HUDEP-2 (cell line): ENCODE measurements at regions not wholly inside any gene's neighbourhood (a gene's known extent, or its start where the extent isn't known, plus 50 kb on each side); places are given as distances from the start of the nearest gene placed in this dataset.

ENCODE experiments used
- DNase-seq, 76 experiments: peaks; one replicate each; lab custom pipeline; 2025; ENCODE audit not compliant: unreplicated experiment in 76 of 76; lab: John Stamatoyannopoulos, UW

DNA sequence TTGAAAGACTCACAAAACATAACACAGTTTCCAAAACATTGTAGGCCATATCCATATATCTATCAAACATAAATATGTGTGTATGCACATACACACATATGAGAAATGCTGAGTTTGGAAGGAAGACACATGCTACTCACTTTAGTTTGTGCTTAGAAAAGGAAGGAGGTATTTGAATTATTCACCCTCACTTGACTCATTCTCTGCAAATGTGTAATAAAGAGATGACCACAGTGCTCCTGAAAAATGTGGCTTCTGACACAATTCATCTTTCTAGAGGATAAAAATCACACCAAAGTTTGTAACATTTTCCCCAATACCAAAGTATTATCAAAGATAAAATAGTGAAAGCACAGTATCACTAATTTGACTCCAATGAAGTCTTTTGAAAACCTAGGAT, 950.1 kb downstream of the FAT4 start:
- no peak for DNase-seq

DNA sequence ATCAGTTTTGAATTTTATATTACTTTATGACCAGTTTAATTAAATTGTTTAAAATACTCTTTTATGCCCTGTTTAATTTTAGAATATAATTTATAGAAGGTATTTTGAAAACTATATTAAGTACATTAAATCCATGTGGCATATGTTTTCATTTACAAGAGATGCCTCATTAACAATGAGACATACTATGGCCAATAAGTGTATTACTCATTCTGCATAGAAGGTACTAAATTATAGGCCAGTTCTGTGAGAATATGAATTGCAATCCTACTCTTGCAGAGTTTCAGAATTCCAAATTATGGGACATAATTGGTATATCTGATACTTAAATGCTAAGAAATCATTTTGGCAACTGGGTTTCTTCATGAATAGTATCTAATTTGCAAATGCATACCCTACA, 951.1 kb downstream of the FAT4 start:
- DNase-seq = no peak

DNA sequence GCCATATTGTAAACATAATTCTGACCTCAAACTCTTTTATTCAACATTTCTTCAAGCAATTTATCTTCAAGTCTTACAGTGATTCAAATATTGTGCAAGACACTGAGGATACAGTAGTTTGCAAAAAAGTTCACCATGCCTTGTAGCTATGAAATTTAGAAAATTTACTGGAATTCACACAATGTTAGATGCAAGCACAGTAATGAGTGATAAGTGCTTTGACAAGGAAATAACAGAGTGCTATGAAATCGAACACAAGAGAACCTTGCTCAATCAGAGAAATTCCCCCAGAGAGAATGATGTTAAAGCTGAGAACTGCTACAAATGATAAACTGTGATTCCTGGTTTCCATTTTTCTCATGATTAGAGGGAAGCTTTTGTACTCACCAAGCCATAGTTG, 952.9 kb downstream of the FAT4 start:
- no peak for DNase-seq

- no peak for DNase-seq
Measured at GRCh38 chr4:126268106-126268505, 953.4 kb downstream of the FAT4 start.

- no peak for DNase-seq
Measured at GRCh38 chr4:126269106-126269505, 954.4 kb downstream of the FAT4 start.

- DNase-seq = no peak
Measured at GRCh38 chr4:126271292-126271691, 956.5 kb downstream of the FAT4 start.

DNA sequence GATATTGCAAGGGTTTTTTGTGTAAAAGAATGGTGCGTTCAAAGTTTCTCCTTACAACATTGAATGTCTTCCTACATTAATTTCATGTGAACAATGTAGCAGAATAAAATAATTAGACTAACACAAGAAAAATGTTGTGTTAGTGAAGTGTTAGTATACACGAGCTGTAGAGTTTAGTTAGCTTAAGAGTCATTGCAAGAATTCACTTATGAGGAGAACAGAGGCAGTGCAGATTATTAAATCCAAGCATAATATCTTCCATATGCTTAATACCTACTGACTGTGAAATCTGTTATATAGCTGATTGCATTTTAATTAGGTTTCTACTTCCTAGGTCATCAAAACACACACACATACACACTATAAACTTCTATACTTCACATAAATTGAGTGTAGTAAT, 959.0 kb downstream of the FAT4 start:
- no peak for DNase-seq

GRCh38 chr4:126291886-126292285, 977.1 kb downstream of the FAT4 start:
- no peak for DNase-seq

DNA sequence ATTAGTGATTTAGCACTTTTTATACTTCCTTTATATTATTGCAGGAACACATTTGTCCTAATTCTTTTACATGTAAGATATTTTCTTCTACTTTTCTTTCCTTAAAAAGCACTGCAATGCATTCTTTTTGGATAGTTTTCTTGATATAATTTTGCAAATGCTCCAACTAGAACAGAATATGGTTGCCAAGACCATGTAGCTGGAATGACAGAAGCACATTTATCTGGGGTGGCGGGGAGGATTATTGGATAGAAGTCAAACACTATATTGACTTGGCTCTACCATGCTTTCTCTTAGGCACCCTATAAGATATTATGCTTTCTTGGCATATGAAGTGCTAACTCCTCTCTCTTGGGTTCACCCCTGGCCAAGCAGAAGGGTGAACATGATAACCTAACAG, 983.5 kb downstream of the FAT4 start:
- DNase-seq = no peak

DNA sequence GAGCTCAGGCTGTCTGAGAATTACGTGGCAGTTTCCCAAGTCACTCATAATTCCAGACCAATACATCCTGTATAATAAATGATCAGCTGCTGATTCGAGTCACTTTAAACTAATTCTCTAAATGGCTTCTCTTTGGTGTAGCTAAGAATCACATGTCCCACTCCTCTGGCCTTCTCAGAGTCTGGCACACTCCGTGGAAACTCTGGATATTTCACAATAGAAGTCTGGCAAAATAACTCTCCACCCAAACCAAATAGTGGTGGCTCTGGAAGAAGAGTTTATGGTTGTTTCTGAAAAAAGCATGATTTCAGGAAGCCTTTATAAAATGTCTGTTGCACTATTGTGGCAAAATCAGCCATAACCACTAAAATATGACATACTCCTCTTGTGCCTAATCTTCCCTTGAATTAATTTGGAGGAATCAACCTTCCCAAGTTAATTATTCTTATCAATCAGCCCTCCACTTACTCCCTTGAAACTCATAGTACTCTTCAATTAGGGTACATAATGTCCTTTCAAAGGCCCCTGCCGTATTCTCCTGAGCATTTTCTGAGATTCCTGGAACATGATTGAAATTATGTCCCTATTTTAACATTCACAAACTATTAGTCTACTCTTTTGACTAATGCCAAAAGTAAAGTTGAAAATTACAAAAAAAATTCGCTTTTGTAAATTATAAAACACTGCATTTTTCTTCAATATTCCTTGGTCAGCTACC, 991.6 kb downstream of the FAT4 start:
- DNase-seq = no peak

GRCh38 chr4:126318376-126318775, 1003.6 kb downstream of the FAT4 start:
- DNase-seq = no peak

DNA sequence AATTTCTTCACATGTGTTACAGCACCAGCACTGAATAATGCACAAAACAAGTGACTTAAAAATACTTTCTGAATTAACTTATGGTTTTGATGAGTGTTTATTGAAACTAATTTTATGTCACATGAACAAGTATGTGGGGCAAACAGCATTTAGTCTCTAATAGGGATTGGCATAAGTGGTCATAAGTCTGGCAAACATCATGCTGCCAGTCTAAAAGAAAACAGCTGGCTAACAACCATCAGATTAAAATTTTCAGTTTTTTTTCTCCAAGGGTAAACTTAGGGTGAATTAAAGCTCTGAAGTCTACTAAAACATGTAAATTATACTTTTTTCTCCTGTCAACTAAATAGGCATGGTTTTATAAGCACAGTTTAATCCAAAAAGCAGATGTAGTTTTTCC, 1014.2 kb downstream of the FAT4 start:
- no peak for DNase-seq

DNA sequence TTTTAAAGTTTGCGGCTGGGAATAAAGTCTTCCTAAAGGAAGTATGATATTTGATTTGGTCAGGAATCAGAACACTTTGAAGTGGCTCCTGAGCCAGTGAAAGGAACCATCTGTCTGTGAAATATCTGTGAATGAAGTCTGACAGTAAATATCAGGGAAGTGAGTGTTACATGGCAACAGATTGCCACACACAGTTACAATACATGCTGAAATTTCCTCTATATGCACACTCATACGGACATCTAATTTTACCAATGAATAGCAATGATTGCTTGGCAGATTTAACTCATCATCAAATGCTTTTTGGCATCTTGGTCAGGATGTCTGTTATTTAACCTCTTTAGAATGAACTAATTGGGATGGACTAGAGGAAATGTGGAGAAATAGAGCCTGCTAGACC, 1023.8 kb downstream of the FAT4 start:
- DNase-seq = no peak

DNA sequence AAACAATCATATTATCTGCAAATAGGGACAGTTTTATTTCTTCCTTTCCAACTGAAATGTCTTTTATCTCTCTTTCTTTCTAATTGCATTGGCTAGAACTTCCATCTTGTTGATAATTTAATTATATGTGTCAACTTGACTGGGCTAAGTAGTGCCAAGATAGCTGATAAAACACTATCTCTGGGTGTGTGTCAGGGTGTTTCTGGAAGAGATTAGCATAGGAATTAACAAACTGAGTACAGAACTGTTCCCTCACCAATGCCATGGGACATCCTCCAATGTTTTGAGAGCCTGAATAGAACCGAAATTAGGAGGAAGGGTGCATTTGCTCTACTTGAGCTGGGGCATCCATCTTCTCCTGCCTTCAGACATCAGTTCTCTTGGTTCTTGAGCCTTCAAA, 1027.2 kb downstream of the FAT4 start:
- DNase-seq = peak in 30 of 76 experiments; percentile 1 to 73 (median 16)

GRCh38 chr4:126344472-126344871, 1029.7 kb downstream of the FAT4 start:
- no peak for DNase-seq

DNA sequence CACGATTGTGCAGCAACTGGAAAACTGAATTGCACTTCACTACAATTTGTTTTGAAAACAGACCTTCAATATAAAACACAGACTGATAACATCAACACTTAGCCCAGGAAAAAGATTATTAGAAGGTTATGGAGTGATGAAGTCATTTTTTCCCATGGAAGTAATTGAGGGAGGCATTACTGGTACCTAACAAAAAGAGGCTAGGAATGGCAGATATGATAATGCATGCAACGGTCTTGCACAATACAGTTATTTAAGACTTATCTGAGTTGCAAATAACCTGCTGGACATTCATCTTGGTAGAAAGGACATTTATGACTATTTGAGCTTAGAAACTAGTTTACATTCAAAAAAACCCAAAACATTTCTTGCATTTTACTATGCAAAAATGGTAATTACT, 1031.9 kb downstream of the FAT4 start:
- DNase-seq = no peak

- DNase-seq = no peak
Measured at GRCh38 chr4:126354784-126355183, 1040.0 kb downstream of the FAT4 start.

DNA sequence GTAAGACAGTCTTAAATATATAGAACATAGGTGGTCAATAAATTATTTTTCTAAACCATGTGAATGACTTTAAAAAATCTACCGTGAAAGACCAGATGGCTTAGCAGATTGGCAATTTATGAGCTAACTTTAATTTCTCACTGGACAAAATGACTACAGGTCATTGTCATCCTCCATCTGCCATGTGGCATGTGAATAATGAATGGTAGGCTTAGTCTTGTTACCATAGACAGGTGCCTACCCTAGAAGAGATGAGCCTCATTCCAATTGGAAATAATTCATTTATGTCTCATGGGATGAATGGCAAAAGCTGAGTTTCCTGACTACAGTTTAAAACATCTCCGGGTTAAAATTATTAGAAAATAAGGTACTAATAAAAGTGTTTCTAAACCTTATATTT, 1043.3 kb downstream of the FAT4 start:
- no peak for DNase-seq

DNA sequence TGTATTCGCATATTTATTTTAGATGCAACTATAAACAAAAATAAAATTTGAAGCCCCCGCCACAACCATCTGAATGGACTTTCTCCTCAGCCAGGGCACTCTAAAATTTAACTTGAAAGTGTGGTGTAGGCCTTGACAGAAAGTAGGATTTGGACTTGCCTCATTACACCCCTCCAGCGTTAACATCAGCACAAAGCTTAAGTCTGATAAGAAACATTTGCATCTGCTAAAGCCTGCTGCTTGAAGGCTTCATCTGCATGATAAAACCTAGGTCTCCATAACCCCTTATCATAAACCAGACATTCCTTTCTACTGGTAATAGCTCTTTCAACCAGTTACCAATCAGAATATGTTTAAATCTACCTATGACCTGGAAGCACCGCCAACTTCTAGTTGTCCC, 1046.5 kb downstream of the FAT4 start:
- DNase-seq = peak in 6 of 76 experiments; percentile 0 to 51 (median 4)

DNA sequence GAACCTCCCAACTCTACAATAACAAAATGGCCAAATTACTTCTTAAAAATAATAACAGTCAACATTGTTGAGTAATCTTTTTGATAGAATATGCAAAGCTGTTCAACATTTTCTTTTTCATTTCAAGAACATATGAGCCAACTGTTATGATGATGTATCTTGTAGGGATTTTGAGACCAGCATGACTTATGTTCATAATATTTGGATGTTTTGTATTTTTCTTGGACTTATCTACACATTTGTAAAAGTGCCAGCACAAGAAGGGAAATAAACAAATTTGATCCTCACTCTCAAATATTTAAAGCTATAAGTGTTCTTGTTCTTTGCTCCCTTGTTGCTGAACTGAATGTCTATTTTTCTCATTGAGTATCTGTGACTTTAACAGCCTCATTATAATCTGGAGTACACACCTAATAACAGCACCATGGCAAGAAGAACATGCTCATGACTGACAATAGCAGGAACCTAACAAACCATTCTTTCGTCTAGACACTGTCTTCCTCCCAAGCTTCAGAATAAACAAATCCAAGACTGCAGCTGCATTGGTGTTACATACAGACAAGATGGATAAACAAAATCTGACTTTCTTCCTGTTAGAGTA, 1049.7 kb downstream of the FAT4 start:
- DNase-seq = no peak

- no peak for DNase-seq
Measured at GRCh38 chr4:126369076-126369475, 1054.3 kb downstream of the FAT4 start.

DNA sequence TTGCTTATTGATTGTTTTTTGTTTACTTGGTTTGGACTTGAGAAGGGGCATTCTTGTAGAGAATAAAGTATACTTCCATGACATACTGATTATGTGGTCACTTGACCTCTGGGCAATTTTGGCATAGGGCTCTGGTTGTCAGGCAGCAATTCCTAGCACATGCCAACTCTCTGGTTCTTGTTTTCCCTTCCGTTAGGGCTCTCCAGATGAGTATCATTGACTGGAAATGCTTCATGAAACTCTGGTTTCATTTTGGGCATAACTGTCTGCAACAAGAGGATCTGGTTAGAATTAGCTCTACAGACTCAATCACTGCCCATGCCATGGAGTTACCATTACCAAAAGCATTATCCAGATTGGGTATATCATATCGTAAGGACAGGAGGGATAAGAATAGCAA, 1057.9 kb downstream of the FAT4 start:
- no peak for DNase-seq
